ENCODE measurements at regions not wholly inside any gene's neighbourhood (a gene's known extent, or its start where the extent isn't known, plus 50 kb on each side); places are given as distances from the start of the nearest gene placed in this dataset.

- no peaks in the 10 kb centered on the region for H3K27me3 Mint-ChIP-seq
- H3K4me3 Mint-ChIP-seq, result no peak overlapping the region
- H3K4me1 Mint-ChIP-seq (ENCODE audit: low read depth), result no peaks in the 10 kb centered on the region
- no peak for DNase-seq
- H3K9me3 Mint-ChIP-seq, result peaks cover 34% of the 10 kb centered on the region
- no peaks in the 10 kb centered on the region for H3K36me3 Mint-ChIP-seq (ENCODE audit: low read depth)
- H3K27ac Mint-ChIP-seq, result no peak overlapping the region
Observed at GRCh38 chr4:61079427-61079826, 120.7 kb upstream of the ADGRL3 start.

DNA sequence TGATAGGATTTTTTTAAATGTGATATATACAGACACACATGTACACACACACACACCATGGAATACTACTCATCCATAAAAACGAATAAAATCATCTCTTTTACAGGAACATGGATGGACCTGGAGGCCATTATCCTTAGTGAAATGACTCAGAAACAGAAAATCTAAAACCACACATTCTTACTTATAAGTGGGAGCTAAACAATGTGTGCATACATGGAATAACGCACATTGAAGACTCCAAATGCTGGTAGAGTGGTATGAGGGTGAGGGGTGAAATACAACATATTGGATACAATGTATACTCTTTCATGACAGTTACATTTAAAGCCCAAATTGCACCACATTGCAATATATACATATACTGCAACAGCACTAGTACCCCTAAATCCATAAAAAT is 120.2 kb upstream of the ADGRL3 start:
- Mint-ChIP-seq H3K36me3 (ENCODE audit: low read depth) (no peaks in the 10 kb centered on the region), H3K27ac (no peak overlapping the region), H3K4me1 (ENCODE audit: low read depth) (no peaks in the 10 kb centered on the region), H3K4me3 (no peak overlapping the region), H3K27me3 (no peaks in the 10 kb centered on the region), H3K9me3 (peaks cover 32% of the 10 kb centered on the region)
- DNase-seq, result no peak

DNA sequence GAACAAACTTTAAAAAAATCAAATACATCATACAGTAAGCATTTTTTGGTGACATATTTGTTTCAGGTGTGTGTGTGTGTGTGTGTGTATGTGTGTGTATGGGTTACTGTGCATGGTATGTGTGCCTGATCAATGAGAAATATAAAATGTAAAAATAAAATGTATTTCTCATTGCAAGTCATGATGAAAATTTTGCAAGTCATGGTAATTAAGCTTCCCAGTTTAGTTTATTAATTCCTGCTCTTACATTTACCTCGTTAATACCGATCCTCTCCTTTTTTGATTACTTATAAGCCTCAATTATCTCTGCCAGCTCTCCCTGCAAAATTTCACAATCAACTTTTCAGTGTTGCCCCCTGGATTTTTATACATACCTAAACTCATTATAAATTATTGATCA is 114.6 kb upstream of the ADGRL3 start:
- Mint-ChIP-seq H3K36me3 (ENCODE audit: low read depth) (no peaks in the 10 kb centered on the region), H3K4me3 (no peak overlapping the region), H3K4me1 (ENCODE audit: low read depth) (no peaks in the 10 kb centered on the region), H3K27me3 (no peaks in the 10 kb centered on the region), H3K9me3 (peaks cover 17% of the 10 kb centered on the region), H3K27ac (no peak overlapping the region)
- no peak for DNase-seq

DNA sequence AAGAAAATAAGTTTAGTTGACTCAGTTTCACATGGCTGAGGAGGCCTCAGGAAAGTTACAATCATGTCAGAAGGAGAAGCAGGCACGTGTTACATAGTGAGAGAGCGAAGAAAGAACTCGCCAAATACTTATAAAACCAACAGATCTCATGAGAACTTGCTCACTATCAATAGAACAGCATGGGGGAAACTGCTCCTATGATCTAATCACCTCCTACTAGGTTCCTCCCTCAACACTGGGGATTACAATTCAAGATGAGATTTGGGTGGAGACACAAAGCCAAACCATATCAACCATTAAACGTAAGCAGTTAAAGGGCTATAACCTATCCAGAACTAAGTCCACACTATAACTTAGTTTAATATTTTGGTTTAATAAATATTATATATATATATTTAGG is 113.8 kb upstream of the ADGRL3 start:
- no peak for DNase-seq
- Mint-ChIP-seq H3K27ac (no peak overlapping the region), H3K27me3 (no peaks in the 10 kb centered on the region), H3K4me3 (no peak overlapping the region), H3K36me3 (ENCODE audit: low read depth) (no peaks in the 10 kb centered on the region), H3K9me3 (peaks cover 17% of the 10 kb centered on the region), H3K4me1 (ENCODE audit: low read depth) (no peaks in the 10 kb centered on the region)

GRCh38 chr4:61086979-61087378 is 113.1 kb upstream of the ADGRL3 start:
- no peaks in the 10 kb centered on the region for H3K36me3 Mint-ChIP-seq (ENCODE audit: low read depth)
- DNase-seq, result no peak
- no peaks in the 10 kb centered on the region for H3K27me3 Mint-ChIP-seq

GRCh38 chr4:61094854-61095598 is 105.1 kb upstream of the ADGRL3 start:
- no peak overlapping the region for H3K27ac Mint-ChIP-seq
- no peak for DNase-seq
- no peak overlapping the region for H3K4me3 Mint-ChIP-seq
- H3K27me3 Mint-ChIP-seq, result no peaks in the 10 kb centered on the region
- H3K36me3 Mint-ChIP-seq (ENCODE audit: low read depth), result no peaks in the 10 kb centered on the region
- H3K4me1 Mint-ChIP-seq (ENCODE audit: low read depth), result no peaks in the 10 kb centered on the region
- peaks cover 41% of the 10 kb centered on the region for H3K9me3 Mint-ChIP-seq

More at GRCh38 chr4:61086979-61087378, 113.1 kb upstream of the ADGRL3 start:
- Mint-ChIP-seq H3K4me1 (ENCODE audit: low read depth) (no peaks in the 10 kb centered on the region), H3K4me3 (no peak overlapping the region), H3K27ac (no peak overlapping the region), H3K9me3 (peaks cover 23% of the 10 kb centered on the region)

- H3K27ac Mint-ChIP-seq, result no peak overlapping the region
- H3K9me3 Mint-ChIP-seq, result peaks cover 22% of the 10 kb centered on the region
- no peaks in the 10 kb centered on the region for H3K4me1 Mint-ChIP-seq (ENCODE audit: low read depth)
- no peaks in the 10 kb centered on the region for H3K27me3 Mint-ChIP-seq
- no peak overlapping the region for H3K4me3 Mint-ChIP-seq
- no peaks in the 10 kb centered on the region for H3K36me3 Mint-ChIP-seq (ENCODE audit: low read depth)
- DNase-seq, result no peak
Observed at GRCh38 chr4:61128682-61129081, 71.4 kb upstream of the ADGRL3 start.

GRCh38 chr4:61129971-61130370 is 70.2 kb upstream of the ADGRL3 start:
- Mint-ChIP-seq H3K36me3 (ENCODE audit: low read depth) (no peaks in the 10 kb centered on the region), H3K4me3 (no peak overlapping the region), H3K27me3 (no peaks in the 10 kb centered on the region), H3K27ac (no peak overlapping the region), H3K9me3 (peaks cover 18% of the 10 kb centered on the region), H3K4me1 (ENCODE audit: low read depth) (no peaks in the 10 kb centered on the region)
- DNase-seq, result no peak

DNA sequence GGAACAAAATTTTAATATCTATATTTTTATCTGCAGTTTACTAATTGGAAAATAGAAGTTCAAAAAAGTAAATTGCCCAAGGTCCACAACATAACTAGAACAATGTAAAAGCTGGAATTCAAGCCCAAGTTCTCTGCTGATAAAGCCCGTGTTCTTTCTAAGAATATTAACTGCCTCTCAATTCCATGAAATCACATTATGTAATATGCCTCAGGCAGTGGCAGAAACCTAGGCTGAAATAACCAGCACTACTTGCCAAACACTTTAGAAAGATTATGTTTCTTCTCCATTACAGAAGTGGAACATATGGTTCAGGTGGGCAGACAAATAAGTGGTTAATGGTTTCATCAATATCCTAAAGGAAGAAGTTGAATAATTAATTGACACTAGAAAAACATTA is 56.7 kb upstream of the ADGRL3 start:
- no peak overlapping the region for H3K27ac Mint-ChIP-seq
- H3K27me3 Mint-ChIP-seq, result no peaks in the 10 kb centered on the region
- no peak overlapping the region for H3K4me3 Mint-ChIP-seq
- H3K4me1 Mint-ChIP-seq (ENCODE audit: low read depth), result no peaks in the 10 kb centered on the region
- H3K9me3 Mint-ChIP-seq, result peaks cover 9% of the 10 kb centered on the region
- no peak for DNase-seq
- no peaks in the 10 kb centered on the region for H3K36me3 Mint-ChIP-seq (ENCODE audit: low read depth)

DNA sequence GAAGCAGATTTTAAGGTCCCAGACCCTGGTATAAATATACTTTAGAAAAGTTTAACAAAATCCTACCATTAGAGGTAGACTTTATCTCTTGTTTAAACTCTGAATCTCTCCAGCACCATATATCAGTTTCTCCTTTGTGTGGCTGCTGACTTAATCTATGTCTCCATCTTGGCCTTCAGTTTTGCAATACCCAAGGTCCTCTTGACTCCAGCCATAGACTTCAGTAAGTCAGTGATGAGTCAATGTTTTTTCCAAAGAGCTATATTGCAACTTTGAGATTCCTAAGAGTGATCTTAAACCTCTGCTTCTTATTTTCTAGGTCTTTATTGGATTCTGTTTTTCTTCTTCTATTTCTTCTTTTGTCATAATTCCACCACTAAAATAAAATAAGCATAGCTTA is 50.8 kb upstream of the ADGRL3 start:
- Mint-ChIP-seq H3K27me3 (no peaks in the 10 kb centered on the region), H3K4me1 (ENCODE audit: low read depth) (no peaks in the 10 kb centered on the region), H3K27ac (no peak overlapping the region), H3K4me3 (no peak overlapping the region), H3K36me3 (ENCODE audit: low read depth) (no peaks in the 10 kb centered on the region), H3K9me3 (peaks cover 16% of the 10 kb centered on the region)
- no peak for DNase-seq
